ENCODE measurements at regions not wholly inside any gene's neighbourhood (a gene's known extent, or its start where the extent isn't known, plus 50 kb on each side); places are given as distances from the start of the nearest gene placed in this dataset.

- intact Hi-C loops (cut with DNase I), result no loop called here
- Histone ChIP-seq H3K9me3 (replicated peaks in 1 of 3) (no peaks in the 10 kb centered on the region), H3K27me3 (no peaks in the 10 kb centered on the region), H3K27ac (no peak overlapping the region), H3K4me1 (replicated peaks in 1 of 2) (peaks cover 0 to 16% of the 10 kb centered on the region in 2 donors), H3K36me3 (replicated peaks in 1 of 2) (no peaks in the 10 kb centered on the region), H3K4me3 (no peak overlapping the region)
- TF ChIP-seq POLR2A (IDR thresholded peaks at IDR 0.05) (no peak), CTCF (IDR thresholded peaks at IDR 0.05) (no peak)
- DNase-seq, result no peak
Observed at GRCh38 chr6:4324746-4325145, 189.4 kb upstream of the ECI2 start.

GRCh38 chr6:4323322-4323721 is 187.9 kb upstream of the ECI2 start:
- Histone ChIP-seq H3K4me1 (replicated peaks in 1 of 2) (peaks cover 0 to 17% of the 10 kb centered on the region in 2 donors), H3K36me3 (replicated peaks in 1 of 2) (no peaks in the 10 kb centered on the region), H3K27me3 (no peaks in the 10 kb centered on the region), H3K9me3 (replicated peaks in 1 of 3) (no peaks in the 10 kb centered on the region), H3K27ac (no peak overlapping the region), H3K4me3 (no peak overlapping the region)
- intact Hi-C loops (cut with DNase I), result no loop called here
- 70 to 87% (median 79%) methylated on average over 2 of the region's 2 CpGs for WGBS, 4 donors
- TF ChIP-seq POLR2A (IDR thresholded peaks at IDR 0.05), result no peak
- TF ChIP-seq CTCF (IDR thresholded peaks at IDR 0.05), result no peak
- no peak for DNase-seq

GRCh38 chr6:4322846-4323309 is 187.5 kb upstream of the ECI2 start:
- H3K4me3 ChIP-seq, result no peak overlapping the region
- H3K27me3 ChIP-seq, result no peaks in the 10 kb centered on the region
- H3K9me3 ChIP-seq (replicated peaks in 1 of 3), result no peaks in the 10 kb centered on the region
- DNase-seq, result no peak
- H3K4me1 ChIP-seq (replicated peaks in 1 of 2), result peaks cover 0 to 18% of the 10 kb centered on the region in 2 donors
- 91 to 100% (median 93%) methylated on average over 1 of the region's 1 CpG for WGBS, 4 donors
- intact Hi-C loops (cut with DNase I), result no loop called here
- no peaks in the 10 kb centered on the region for H3K36me3 ChIP-seq (replicated peaks in 1 of 2)
- H3K27ac ChIP-seq, result no peak overlapping the region
- TF ChIP-seq CTCF (IDR thresholded peaks at IDR 0.05), result no peak
- no peak for TF ChIP-seq POLR2A (IDR thresholded peaks at IDR 0.05)

- no peak overlapping the region for H3K4me3 ChIP-seq
- H3K9me3 ChIP-seq (replicated peaks in 1 of 3), result no peaks in the 10 kb centered on the region
- no peaks in the 10 kb centered on the region for H3K27me3 ChIP-seq
- H3K4me1 ChIP-seq (replicated peaks in 1 of 2), result peaks cover 3 to 24% of the 10 kb centered on the region in 2 donors
- no peak for TF ChIP-seq CTCF (IDR thresholded peaks at IDR 0.05)
- TF ChIP-seq POLR2A (IDR thresholded peaks at IDR 0.05), result no peak
- DNase-seq, result no peak
- no peaks in the 10 kb centered on the region for H3K36me3 ChIP-seq (replicated peaks in 1 of 2)
- WGBS, 4 donors, result 83 to 84% (median 83%) methylated on average over 6 of the region's 6 CpGs
- H3K27ac ChIP-seq, result no peak overlapping the region
- intact Hi-C loops (cut with DNase I), result no loop called here
Observed at GRCh38 chr6:4322134-4322845, 186.9 kb upstream of the ECI2 start.

Data from adrenal gland (tissue), 9 donors.